OCI-LY1 (cell line): ENCODE measurements at regions not wholly inside any gene's neighbourhood (a gene's known extent, or its start where the extent isn't known, plus 50 kb on each side); places are given as distances from the start of the nearest gene placed in this dataset.

Source experiments
- H2AFZ ChIP-seq: fragments of 200-600 bp; sonication (generic), shearing (Covaris generic); 2 replicates; pipeline ENCODE4 v1.6.0; 2014; ENCODE audit warnings: antibody characterized with exemption, mild to moderate bottlenecking, low read length
- H3F3A ChIP-seq: fragments of 200-600 bp; sonication (generic), shearing (Covaris generic); 2 replicates; pipeline ENCODE4 v1.6.0; 2014; ENCODE audit warnings: mild to moderate bottlenecking, antibody characterized with exemption, low read length, moderate library complexity; ENCODE audit not compliant: insufficient read depth
- H3K27ac ChIP-seq: fragments of 200-600 bp; sonication (generic); 2 replicates; pipeline ENCODE4 v1.5.1; 2014; ENCODE audit warnings: low read length, mixed run types, mild to moderate bottlenecking, low read depth; ENCODE audit not compliant: poor library complexity, severe bottlenecking
- H3K27me3 ChIP-seq: fragments of 200-600 bp; sonication (generic); 2 replicates; pipeline ENCODE4 v1.6.0; 2014; ENCODE audit warnings: antibody characterized with exemption, mild to moderate bottlenecking, low read length, moderate library complexity; ENCODE audit not compliant: insufficient read depth
- H3K36me3 ChIP-seq: fragments of 200-600 bp; sonication (generic); 2 replicates; pipeline ENCODE4 v1.6.1; 2014; ENCODE audit warnings: mild to moderate bottlenecking, antibody characterized with exemption, low read length, moderate library complexity, mixed read lengths; ENCODE audit not compliant: insufficient read depth
- H3K4me1 ChIP-seq: fragments of 200-600 bp; sonication (generic); 2 replicates; pipeline ENCODE4 v1.5.1; 2014; ENCODE audit warnings: mild to moderate bottlenecking, low read length, moderate library complexity; ENCODE audit not compliant: insufficient read depth, severe bottlenecking
- H3K4me2 ChIP-seq: fragments of 200-600 bp; sonication (generic), shearing (Covaris generic); 2 replicates; pipeline ENCODE4 v1.6.1; 2014; ENCODE audit warnings: low read length
- H3K4me3 ChIP-seq: fragments of 200-600 bp; sonication (generic); 2 replicates; pipeline ENCODE4 v1.5.1; 2014; ENCODE audit warnings: low read length, low read depth, mild to moderate bottlenecking, mixed read lengths; ENCODE audit not compliant: poor library complexity, severe bottlenecking
- H3K79me2 ChIP-seq: fragments of 200-600 bp; shearing (Covaris generic); 2 replicates; pipeline ENCODE4 v1.6.1; 2016; ENCODE audit warnings: mixed run types, low read length, mixed read lengths; ENCODE audit not compliant: insufficient read depth
- H3K9ac ChIP-seq: fragments of 200-600 bp; sonication (generic), shearing (Covaris generic); 2 replicates; pipeline ENCODE4 v1.6.1; 2014; ENCODE audit warnings: mild to moderate bottlenecking, low read length, mixed read lengths
- H3K9me2 ChIP-seq: fragments of 200-600 bp; sonication (generic), shearing (Covaris generic); 2 replicates; pipeline ENCODE4 v1.6.1; 2014; ENCODE audit warnings: low read depth, mild to moderate bottlenecking, low read length, mixed read lengths
- H3K9me3 ChIP-seq: fragments of 200-600 bp; shearing (Covaris generic); 2 replicates; pipeline ENCODE4 v1.6.1; 2014; ENCODE audit warnings: low read length, mixed read lengths
- H4K20me1 ChIP-seq: fragments of 200-600 bp; sonication (generic), shearing (Covaris generic); 2 replicates; pipeline ENCODE4 v1.6.0; 2016; ENCODE audit warnings: mild to moderate bottlenecking, low read length; ENCODE audit not compliant: insufficient read depth
- EZH2 ChIP-seq: fragments of 200-600 bp; sonication (generic), shearing (Covaris generic); IDR thresholded peaks from 2 replicates; pipeline ENCODE4 v1.8.0; 2017; ENCODE audit warnings: borderline replicate concordance, mixed run types, mild to moderate bottlenecking, antibody characterized with exemption, low read length, moderate library complexity, mixed read lengths
- TF ChIP-seq, protein P1 (sequence below): fragments of 200-600 bp; sonication (generic), shearing (Covaris generic); IDR thresholded peaks from 2 replicates; pipeline ENCODE4 v1.5.1; 2017; ENCODE audit warnings: mild to moderate bottlenecking, antibody characterized with exemption, low read length, moderate library complexity, mixed read lengths

DNA sequence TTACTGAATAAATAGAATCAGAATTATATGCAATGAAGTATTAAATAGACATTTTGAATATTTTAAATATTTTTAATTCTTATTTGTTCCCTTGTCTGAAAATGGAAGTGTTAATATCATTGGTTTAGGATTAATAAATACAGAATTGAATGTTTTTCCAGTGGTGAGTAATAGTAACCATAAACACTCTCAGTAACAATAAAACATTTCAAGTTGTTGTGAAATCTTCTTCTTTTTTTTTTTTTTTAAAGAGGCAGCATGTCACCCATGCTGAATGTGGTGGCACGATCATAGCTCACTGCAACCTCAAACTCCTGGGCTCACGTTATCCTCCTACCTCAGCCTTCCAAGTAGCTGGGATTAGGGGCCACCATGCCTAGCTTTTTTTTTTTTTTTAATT is 86.2 kb upstream of the ZBTB18 start:
- Histone ChIP-seq H2AFZ (no peak overlapping the region), H3K9me2 (no peaks in the 10 kb centered on the region), H3K9me3 (no peaks in the 10 kb centered on the region), H3K9ac (no peak overlapping the region), H3K4me2 (no peak overlapping the region), H3K4me3 (no peak overlapping the region), H3K79me2 (no peaks in the 10 kb centered on the region), H4K20me1 (no peaks in the 10 kb centered on the region), H3K4me1 (no peaks in the 10 kb centered on the region), H3K27ac (no peak overlapping the region), H3K27me3 (0 out of 2 replicates have a peak, but pooled peaks cover 4% of the 10 kb centered on the region), H3F3A (no peaks in the 10 kb centered on the region), H3K36me3 (no peaks in the 10 kb centered on the region)
- TF ChIP-seq EZH2: no peak
- TF ChIP-seq, protein P1, sequence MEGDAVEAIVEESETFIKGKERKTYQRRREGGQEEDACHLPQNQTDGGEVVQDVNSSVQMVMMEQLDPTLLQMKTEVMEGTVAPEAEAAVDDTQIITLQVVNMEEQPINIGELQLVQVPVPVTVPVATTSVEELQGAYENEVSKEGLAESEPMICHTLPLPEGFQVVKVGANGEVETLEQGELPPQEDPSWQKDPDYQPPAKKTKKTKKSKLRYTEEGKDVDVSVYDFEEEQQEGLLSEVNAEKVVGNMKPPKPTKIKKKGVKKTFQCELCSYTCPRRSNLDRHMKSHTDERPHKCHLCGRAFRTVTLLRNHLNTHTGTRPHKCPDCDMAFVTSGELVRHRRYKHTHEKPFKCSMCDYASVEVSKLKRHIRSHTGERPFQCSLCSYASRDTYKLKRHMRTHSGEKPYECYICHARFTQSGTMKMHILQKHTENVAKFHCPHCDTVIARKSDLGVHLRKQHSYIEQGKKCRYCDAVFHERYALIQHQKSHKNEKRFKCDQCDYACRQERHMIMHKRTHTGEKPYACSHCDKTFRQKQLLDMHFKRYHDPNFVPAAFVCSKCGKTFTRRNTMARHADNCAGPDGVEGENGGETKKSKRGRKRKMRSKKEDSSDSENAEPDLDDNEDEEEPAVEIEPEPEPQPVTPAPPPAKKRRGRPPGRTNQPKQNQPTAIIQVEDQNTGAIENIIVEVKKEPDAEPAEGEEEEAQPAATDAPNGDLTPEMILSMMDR: no peak

DNA sequence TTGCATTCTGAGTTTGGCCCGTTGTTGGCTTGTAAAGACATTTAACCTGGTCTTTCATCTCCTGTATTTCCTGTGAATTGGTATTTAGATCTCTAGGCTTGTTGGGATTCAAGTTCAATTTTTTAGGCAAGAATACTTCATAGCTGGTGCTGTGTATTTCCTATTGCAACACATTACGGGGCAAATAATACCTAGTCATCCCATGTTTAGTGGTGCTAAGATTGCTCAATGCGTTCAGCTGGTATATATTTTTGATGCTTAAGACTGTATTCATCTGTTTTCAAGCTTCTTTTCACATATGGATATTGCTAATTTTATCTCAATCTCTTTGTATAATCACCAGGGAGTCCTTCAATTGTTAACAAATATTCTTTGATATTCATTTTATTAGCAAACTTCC is 87.5 kb upstream of the ZBTB18 start:
- Histone ChIP-seq H3K9me3 (no peaks in the 10 kb centered on the region), H3K4me3 (no peak overlapping the region), H3K9me2 (no peaks in the 10 kb centered on the region), H3K4me2 (no peak overlapping the region), H3K9ac (no peak overlapping the region), H3F3A (no peaks in the 10 kb centered on the region), H2AFZ (no peak overlapping the region), H3K27ac (no peak overlapping the region), H3K79me2 (no peaks in the 10 kb centered on the region), H3K4me1 (no peaks in the 10 kb centered on the region), H3K36me3 (no peaks in the 10 kb centered on the region), H3K27me3 (0 out of 2 replicates have a peak, but pooled peaks cover 4% of the 10 kb centered on the region), H4K20me1 (no peaks in the 10 kb centered on the region)
- TF ChIP-seq, protein P1: no peak
- TF ChIP-seq EZH2: no peak

DNA sequence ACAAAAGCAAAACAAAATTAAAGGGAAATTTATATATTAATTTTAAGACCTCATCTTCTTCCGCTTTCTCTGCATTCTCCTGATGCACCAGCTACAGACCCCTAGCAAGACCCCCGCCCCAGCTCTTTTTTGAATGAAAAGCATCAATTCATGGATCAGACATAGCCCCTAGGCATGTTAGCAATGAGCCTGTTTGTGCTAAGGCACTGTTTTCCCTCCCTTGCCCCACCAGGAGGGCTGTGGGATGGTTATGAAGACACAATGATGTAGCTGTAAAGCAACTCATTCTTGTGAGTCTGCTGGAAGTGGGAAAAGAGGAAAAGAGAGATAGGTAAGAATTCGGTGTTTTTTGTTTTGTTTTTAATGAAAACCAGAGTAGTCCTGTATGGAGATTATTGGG is 88.5 kb upstream of the ZBTB18 start:
- Histone ChIP-seq H2AFZ (no peak overlapping the region), H3K9me2 (no peaks in the 10 kb centered on the region)
- no peak for TF ChIP-seq EZH2
- TF ChIP-seq, protein P1: no peak

More for the DNA sequence above, 88.5 kb upstream of the ZBTB18 start:
- H4K20me1 ChIP-seq: no peaks in the 10 kb centered on the region
- H3K4me1 ChIP-seq: no peaks in the 10 kb centered on the region
- no peak overlapping the region for H3K4me3 ChIP-seq
- H3K79me2 ChIP-seq: no peaks in the 10 kb centered on the region
- H3K9ac ChIP-seq: no peak overlapping the region
- H3F3A ChIP-seq: no peaks in the 10 kb centered on the region
- H3K4me2 ChIP-seq: no peak overlapping the region
- no peaks in the 10 kb centered on the region for H3K9me3 ChIP-seq
- H3K27ac ChIP-seq: no peak overlapping the region
- 0 out of 2 replicates have a peak, but pooled peaks cover 4% of the 10 kb centered on the region for H3K27me3 ChIP-seq
- no peaks in the 10 kb centered on the region for H3K36me3 ChIP-seq
